HepG2 (cell line): ENCODE measurements at regions not wholly inside any gene's neighbourhood (a gene's known extent, or its start where the extent isn't known, plus 50 kb on each side); places are given as distances from the start of the nearest gene placed in this dataset.

Experiments used
- EZH2 ChIP-seq: conservative IDR thresholded peaks from 2 replicates; pipeline ENCODE4 v1.6.1; 2012; ENCODE audit warnings: mild to moderate bottlenecking, low read depth, low read length, moderate library complexity
- ZBTB1 ChIP-seq: sonication (generic); formaldehyde crosslinking; IDR thresholded peaks from 2 replicates; pipeline ENCODE4 v1.4.0; 2020; ENCODE audit warnings: missing genetic modification reagents, borderline replicate concordance
- ZSCAN25 ChIP-seq: sonication (generic); formaldehyde crosslinking; IDR thresholded peaks from 2 replicates; pipeline ENCODE4 v1.8.0; 2022; ENCODE audit warnings: mild to moderate bottlenecking, missing genetic modification reagents
- TF ChIP-seq, protein P1 (sequence below): sonication (generic); formaldehyde crosslinking; conservative IDR thresholded peaks from 2 replicates; pipeline ENCODE4 v1.4.0; 2020; ENCODE audit warnings: missing genetic modification reagents

DNA sequence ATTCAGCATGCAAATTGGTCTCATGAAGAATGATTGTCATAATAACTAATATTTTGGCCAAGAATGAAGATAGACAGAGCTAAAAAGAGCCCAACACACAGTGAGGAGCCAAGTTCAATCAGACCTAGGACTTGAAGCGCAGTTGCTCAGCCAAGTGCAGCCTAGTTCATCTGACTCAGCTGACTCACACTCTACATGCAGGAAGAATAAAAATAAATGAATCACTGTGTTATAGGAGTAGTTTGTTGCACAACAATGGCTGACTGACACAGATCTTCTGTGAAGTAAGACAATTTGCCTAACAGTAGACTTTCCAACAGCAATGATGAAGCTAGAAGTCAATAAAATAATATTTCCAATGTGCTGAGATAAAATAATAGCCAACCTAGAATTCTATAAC lies 261.5 kb downstream of the CEMIP2 start:
- no peak for TF ChIP-seq EZH2
- no peak for TF ChIP-seq ZBTB1 (CRISPR knock-in tag)
- no peak for TF ChIP-seq ZSCAN25 (CRISPR knock-in tag)
- TF ChIP-seq, protein P1, sequence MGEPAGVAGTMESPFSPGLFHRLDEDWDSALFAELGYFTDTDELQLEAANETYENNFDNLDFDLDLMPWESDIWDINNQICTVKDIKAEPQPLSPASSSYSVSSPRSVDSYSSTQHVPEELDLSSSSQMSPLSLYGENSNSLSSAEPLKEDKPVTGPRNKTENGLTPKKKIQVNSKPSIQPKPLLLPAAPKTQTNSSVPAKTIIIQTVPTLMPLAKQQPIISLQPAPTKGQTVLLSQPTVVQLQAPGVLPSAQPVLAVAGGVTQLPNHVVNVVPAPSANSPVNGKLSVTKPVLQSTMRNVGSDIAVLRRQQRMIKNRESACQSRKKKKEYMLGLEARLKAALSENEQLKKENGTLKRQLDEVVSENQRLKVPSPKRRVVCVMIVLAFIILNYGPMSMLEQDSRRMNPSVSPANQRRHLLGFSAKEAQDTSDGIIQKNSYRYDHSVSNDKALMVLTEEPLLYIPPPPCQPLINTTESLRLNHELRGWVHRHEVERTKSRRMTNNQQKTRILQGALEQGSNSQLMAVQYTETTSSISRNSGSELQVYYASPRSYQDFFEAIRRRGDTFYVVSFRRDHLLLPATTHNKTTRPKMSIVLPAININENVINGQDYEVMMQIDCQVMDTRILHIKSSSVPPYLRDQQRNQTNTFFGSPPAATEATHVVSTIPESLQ (CRISPR knock-in tag): no peak
